Left ventricle myocardium inferior (tissue), 1 donor: ENCODE measurements at regions not wholly inside any gene's neighbourhood (a gene's known extent, or its start where the extent isn't known, plus 50 kb on each side); places are given as distances from the start of the nearest gene placed in this dataset.

ENCODE experiments used
- DNase-seq: peaks from one replicate; pipeline ENCODE4 v3.0.0-alpha.2; 2020
- H3K27ac ChIP-seq: fragments of 200-600 bp; replicated peaks from 2 replicates; pipeline ENCODE4 v1.8.0; 2021
- H3K27me3 ChIP-seq: fragments of 200-600 bp; 2 replicates; pipeline ENCODE4 v1.8.0; 2021; ENCODE audit warnings: low read depth
- H3K36me3 ChIP-seq: fragments of 200-600 bp; 2 replicates; pipeline ENCODE4 v1.8.0; 2021
- H3K4me1 ChIP-seq: fragments of 200-600 bp; 2 replicates; pipeline ENCODE4 v1.8.0; 2021
- H3K4me3 ChIP-seq: fragments of 200-600 bp; 2 replicates; pipeline ENCODE4 v1.8.0; 2021; ENCODE audit warnings: mild to moderate bottlenecking, moderate library complexity
- H3K9me3 ChIP-seq: fragments of 200-600 bp; replicated peaks from 2 replicates; pipeline ENCODE4 v1.8.0; 2021
- intact Hi-C: fragments of 100-400 bp; cut with micrococcal nuclease; formaldehyde crosslinking; loops from one replicate; pipeline ENCODE4 v1.11.0; 2022
- TF ChIP-seq, protein P1 (sequence below): fragments of 200-600 bp; IDR thresholded peaks from 2 replicates; pipeline ENCODE4 v1.8.0; 2021; ENCODE audit warnings: antibody characterized with exemption, mild to moderate bottlenecking, borderline replicate concordance
- donor health status: DM: no; HTN: yes; CAD: no; lungs with severe emphysema.

DNA sequence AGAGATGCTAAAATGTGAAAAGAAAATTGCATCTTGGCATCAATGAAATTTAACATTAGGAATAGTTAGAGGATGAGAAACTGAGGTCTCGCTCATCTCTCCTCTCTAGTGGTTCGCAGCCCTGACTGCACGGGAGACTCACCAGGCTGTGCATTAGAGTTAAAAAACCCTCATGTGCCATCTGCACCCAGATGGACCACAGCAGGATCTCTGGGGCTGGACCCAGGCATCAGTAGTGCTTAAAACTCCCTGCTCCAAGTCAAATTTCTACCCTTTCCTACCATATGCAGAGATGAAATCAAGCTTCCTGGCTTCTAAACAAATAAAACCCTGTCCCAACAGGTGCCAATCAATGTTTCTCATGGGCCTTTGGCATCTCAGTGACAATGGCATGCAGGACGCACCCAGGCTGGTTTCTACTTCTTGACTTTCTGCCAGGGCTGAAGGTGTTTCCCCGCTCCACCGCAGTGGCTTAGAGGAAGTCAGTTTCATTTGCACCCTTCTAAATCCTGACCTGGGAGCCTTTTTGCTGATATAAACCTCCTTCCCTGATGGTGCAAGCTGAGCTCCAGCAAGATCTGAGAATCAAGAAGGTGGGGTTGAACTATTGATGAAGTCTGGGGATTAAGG lies 132.6 kb downstream of the NSG2 start:
- intact Hi-C loops, result no loop called here
- no peak for DNase-seq
- H3K4me1 ChIP-seq, result no peaks in the 10 kb centered on the region

GRCh38 chr5:174180639-174181038 lies 135.1 kb downstream of the NSG2 start:
- Histone ChIP-seq H3K4me3 (no peak overlapping the region), H3K4me1 (no peaks in the 10 kb centered on the region), H3K9me3 (no peaks in the 10 kb centered on the region), H3K27me3 (peaks cover 58% of the 10 kb centered on the region), H3K27ac (no peak overlapping the region), H3K36me3 (no peaks in the 10 kb centered on the region)
- intact Hi-C loops, result no loop called here
- TF ChIP-seq, protein P1, sequence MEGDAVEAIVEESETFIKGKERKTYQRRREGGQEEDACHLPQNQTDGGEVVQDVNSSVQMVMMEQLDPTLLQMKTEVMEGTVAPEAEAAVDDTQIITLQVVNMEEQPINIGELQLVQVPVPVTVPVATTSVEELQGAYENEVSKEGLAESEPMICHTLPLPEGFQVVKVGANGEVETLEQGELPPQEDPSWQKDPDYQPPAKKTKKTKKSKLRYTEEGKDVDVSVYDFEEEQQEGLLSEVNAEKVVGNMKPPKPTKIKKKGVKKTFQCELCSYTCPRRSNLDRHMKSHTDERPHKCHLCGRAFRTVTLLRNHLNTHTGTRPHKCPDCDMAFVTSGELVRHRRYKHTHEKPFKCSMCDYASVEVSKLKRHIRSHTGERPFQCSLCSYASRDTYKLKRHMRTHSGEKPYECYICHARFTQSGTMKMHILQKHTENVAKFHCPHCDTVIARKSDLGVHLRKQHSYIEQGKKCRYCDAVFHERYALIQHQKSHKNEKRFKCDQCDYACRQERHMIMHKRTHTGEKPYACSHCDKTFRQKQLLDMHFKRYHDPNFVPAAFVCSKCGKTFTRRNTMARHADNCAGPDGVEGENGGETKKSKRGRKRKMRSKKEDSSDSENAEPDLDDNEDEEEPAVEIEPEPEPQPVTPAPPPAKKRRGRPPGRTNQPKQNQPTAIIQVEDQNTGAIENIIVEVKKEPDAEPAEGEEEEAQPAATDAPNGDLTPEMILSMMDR, result no peak
- no peak for DNase-seq

More for the DNA sequence above, 132.6 kb downstream of the NSG2 start:
- Histone ChIP-seq H3K9me3 (no peaks in the 10 kb centered on the region), H3K27ac (no peak overlapping the region), H3K4me3 (no peak overlapping the region), H3K27me3 (peaks cover 82% of the 10 kb centered on the region), H3K36me3 (no peaks in the 10 kb centered on the region)
- TF ChIP-seq, protein P1, result no peak

- H3K27me3 ChIP-seq, result peaks cover 55% of the 10 kb centered on the region
- no peak for DNase-seq
- no peak overlapping the region for H3K4me3 ChIP-seq
- no peaks in the 10 kb centered on the region for H3K4me1 ChIP-seq
- H3K9me3 ChIP-seq, result no peaks in the 10 kb centered on the region
- H3K36me3 ChIP-seq, result no peaks in the 10 kb centered on the region
- intact Hi-C loops, result no loop called here
- H3K27ac ChIP-seq, result no peak overlapping the region
- TF ChIP-seq, protein P1, result no peak
These were observed 136.6 kb downstream of the NSG2 start for GRCh38 chr5:174182111-174182510.

DNA sequence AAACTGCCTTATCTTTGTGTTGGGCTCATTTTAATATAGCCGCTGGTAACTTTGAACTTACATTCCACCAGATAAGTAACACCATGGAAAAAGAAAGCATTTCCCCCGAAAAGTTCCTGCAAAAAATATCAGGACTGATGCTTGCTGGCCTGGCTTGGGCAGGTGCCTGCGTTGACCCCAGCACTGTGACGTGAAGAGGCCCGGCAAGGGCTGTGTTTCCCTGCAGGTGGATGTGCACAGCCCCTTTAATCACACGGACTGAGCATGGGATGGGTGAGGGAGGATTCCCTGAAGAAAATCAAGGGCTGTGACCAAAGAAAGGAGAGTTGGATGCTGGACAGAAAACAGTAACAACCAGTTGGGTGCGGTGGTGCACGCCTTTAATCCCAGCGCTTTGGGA lies 138.2 kb downstream of the NSG2 start:
- Histone ChIP-seq H3K9me3 (no peaks in the 10 kb centered on the region), H3K36me3 (no peaks in the 10 kb centered on the region), H3K4me3 (no peak overlapping the region), H3K27ac (no peak overlapping the region), H3K4me1 (no peaks in the 10 kb centered on the region), H3K27me3 (peaks cover 51% of the 10 kb centered on the region)
- intact Hi-C loops, result no loop called here
- TF ChIP-seq, protein P1, result no peak
- no peak for DNase-seq

GRCh38 chr5:174185506-174185905 lies 140.0 kb downstream of the NSG2 start:
- TF ChIP-seq, protein P1, result no peak
- H3K9me3 ChIP-seq, result no peaks in the 10 kb centered on the region
- intact Hi-C loops, result no loop called here
- H3K4me3 ChIP-seq, result no peak overlapping the region
- peaks cover 54% of the 10 kb centered on the region for H3K27me3 ChIP-seq
- DNase-seq, result no peak
- H3K4me1 ChIP-seq, result no peaks in the 10 kb centered on the region
- H3K27ac ChIP-seq, result no peak overlapping the region
- H3K36me3 ChIP-seq, result no peaks in the 10 kb centered on the region
